SU-DHL-6 (cell line): ENCODE measurements at regions not wholly inside any gene's neighbourhood (a gene's known extent, or its start where the extent isn't known, plus 50 kb on each side); places are given as distances from the start of the nearest gene placed in this dataset.

Experiments used
- EZH2phosphoT487 ChIP-seq: fragments of 200-600 bp; sonication (generic), shearing (Covaris generic); conservative IDR thresholded peaks from 2 replicates; pipeline ENCODE4 v1.6.1; 2018; ENCODE audit warnings: mild to moderate bottlenecking, antibody characterized with exemption, low read length, moderate library complexity, mixed read lengths
- TF ChIP-seq, protein P1 (sequence below): fragments of 200-600 bp; sonication (generic); IDR thresholded peaks from one replicate; pipeline ENCODE4 v1.5.1; 2017; ENCODE audit warnings: antibody characterized with exemption, mild to moderate bottlenecking, low read length, moderate library complexity; ENCODE audit not compliant: insufficient read depth, poor library complexity, severe bottlenecking

DNA sequence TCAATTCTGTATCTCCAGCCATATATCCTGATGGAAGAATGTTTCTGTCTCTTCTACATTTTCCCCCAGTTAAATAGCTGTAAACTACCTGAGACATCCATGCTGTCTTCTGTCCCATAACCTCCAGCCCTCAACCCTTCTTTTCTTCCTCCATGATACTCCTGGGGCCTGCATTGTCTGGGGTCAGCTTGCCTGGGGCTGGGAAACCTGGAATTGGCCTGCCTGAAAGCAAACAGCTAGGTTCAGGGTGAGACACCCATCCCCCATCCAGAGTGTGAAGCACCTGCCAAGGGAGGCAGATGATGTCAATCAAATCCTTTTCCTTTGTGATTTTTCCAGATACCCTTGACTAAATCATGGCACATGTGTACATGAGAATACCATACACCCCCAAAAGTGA is 313.7 kb upstream of the MGAT5 start:
- TF ChIP-seq, protein P1, sequence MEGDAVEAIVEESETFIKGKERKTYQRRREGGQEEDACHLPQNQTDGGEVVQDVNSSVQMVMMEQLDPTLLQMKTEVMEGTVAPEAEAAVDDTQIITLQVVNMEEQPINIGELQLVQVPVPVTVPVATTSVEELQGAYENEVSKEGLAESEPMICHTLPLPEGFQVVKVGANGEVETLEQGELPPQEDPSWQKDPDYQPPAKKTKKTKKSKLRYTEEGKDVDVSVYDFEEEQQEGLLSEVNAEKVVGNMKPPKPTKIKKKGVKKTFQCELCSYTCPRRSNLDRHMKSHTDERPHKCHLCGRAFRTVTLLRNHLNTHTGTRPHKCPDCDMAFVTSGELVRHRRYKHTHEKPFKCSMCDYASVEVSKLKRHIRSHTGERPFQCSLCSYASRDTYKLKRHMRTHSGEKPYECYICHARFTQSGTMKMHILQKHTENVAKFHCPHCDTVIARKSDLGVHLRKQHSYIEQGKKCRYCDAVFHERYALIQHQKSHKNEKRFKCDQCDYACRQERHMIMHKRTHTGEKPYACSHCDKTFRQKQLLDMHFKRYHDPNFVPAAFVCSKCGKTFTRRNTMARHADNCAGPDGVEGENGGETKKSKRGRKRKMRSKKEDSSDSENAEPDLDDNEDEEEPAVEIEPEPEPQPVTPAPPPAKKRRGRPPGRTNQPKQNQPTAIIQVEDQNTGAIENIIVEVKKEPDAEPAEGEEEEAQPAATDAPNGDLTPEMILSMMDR, result no peak
- TF ChIP-seq EZH2phosphoT487, result no peak
